IPS-15b (cell line): ENCODE measurements at regions not wholly inside any gene's neighbourhood (a gene's known extent, or its start where the extent isn't known, plus 50 kb on each side); places are given as distances from the start of the nearest gene placed in this dataset.

Experiments used
- H3K27me3 ChIP-seq: one replicate; pipeline ENCODE4 v1.6.1; 2013; ENCODE audit warnings: low read length; ENCODE audit not compliant: control insufficient read depth, insufficient read depth
- H3K36me3 ChIP-seq: one replicate; pipeline ENCODE4 v1.6.1; 2013; ENCODE audit warnings: low read length; ENCODE audit not compliant: control insufficient read depth, insufficient read depth
- H3K4me1 ChIP-seq: one replicate; pipeline ENCODE4 v1.6.1; 2013; ENCODE audit warnings: mild to moderate bottlenecking, low read length; ENCODE audit not compliant: control insufficient read depth, insufficient read depth
- H3K4me3 ChIP-seq: one replicate; pipeline ENCODE4 v1.5.1; 2013; ENCODE audit warnings: low read depth, low read length
- H3K9ac ChIP-seq: one replicate; pipeline ENCODE4 v1.6.1; 2013; ENCODE audit warnings: low read depth, mild to moderate bottlenecking, low read length
- H3K9me3 ChIP-seq: one replicate; pipeline ENCODE4 v1.6.1; 2013; ENCODE audit warnings: mild to moderate bottlenecking, low read length; ENCODE audit not compliant: control insufficient read depth, insufficient read depth

DNA sequence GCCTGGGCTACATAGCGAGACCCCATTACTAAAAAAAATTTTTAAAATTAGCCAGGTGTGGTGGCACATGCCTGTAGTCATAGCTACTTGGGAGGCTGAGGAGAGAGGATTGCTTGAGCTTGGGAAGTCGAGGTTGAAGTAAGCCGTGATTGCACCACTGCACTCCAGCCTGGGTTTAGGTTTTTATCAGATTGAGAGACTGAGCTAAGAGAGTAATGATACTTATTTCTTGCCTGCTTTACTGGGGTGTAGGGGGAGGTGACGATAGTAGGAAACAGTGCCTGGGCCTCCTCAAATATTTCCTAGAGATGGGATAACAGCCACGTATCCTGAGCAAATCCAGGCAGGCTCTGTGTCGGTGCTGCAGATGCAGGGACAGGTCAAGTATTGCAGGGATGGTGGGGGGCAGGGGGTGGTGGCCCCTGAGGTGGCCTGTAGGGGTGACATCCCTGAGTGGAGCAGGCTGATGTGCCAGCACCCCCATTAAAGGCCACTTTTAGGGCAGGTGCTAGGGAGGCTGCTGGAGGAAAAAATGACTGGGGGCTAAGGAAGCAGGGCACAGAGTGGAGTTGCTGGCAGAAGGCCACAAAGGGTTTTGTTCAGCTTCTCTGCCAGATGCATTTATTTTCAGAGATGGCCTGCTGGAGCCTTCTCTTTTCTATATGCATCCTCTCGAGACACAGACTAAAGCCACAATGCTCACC lies 130.5 kb downstream of the RHOU start:
- Histone ChIP-seq H3K4me3 (no peak overlapping the region), H3K9ac (no peak overlapping the region), H3K36me3 (no peaks in the 10 kb centered on the region), H3K27me3 (no peaks in the 10 kb centered on the region), H3K9me3 (no peaks in the 10 kb centered on the region), H3K4me1 (no peaks in the 10 kb centered on the region)

DNA sequence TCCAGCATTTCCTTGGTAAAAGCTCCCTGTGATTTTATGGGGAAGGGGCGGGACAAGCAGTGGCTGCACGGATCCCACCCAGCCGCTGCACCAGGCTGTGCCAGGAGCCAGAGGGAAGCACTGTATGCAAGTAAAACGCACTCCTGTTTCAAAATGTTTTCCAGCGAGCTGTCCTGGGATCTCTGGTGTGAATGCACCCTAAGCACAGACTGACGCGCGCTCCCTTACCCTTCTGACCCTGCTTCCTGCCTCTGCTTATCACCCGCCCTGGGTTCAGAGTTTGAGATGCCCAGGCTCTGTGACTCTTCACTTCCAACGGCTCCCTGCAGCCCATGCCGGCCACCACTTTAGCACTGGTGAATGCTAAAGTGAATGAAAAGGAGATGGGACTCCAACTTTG lies 131.2 kb downstream of the RHOU start:
- Histone ChIP-seq H3K4me1 (no peaks in the 10 kb centered on the region), H3K9ac (no peak overlapping the region), H3K4me3 (no peak overlapping the region), H3K27me3 (no peaks in the 10 kb centered on the region), H3K36me3 (no peaks in the 10 kb centered on the region), H3K9me3 (no peaks in the 10 kb centered on the region)

GRCh38 chr1:228867108-228867950 lies 132.1 kb downstream of the RHOU start:
- Histone ChIP-seq H3K27me3 (no peaks in the 10 kb centered on the region), H3K9me3 (no peaks in the 10 kb centered on the region), H3K36me3 (no peaks in the 10 kb centered on the region), H3K9ac (no peak overlapping the region), H3K4me3 (no peak overlapping the region), H3K4me1 (no peaks in the 10 kb centered on the region)

DNA sequence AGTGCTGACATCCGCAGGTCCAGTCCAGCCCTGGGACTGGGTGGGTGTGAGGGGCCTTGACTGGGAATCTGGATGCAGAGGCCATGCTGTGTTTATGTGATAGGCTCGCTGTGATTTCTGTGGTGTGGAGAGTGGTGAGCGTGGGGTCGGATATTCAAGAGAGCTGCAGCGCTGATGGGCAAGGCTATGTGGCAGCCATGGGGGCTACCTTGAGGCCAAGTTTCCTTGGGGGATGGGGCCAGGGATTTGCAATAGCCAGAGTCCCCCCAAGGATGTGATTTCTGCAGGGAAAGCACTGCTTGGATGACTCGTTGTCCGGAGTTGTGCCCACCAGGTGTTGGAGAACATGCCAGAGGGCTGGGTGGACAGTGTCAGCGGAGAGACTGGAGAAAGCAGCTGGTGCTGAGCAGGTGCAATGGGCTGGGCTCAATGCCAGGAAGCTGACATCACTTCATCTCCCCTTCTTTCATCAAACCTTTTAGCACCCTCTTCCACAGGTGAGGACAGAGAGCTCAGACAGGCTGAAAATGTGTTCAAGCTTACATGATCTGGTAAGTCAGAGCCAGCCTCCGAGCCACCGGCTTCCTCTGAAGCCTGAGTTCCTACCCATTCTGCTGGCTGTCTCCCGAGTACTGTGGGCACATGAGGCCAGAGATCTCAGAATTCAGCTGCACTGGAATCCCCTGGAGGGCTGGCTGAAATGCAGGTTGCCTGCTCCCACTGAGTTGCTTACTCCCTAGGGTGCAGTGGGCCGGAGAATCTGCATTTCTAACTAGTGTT lies 132.9 kb downstream of the RHOU start:
- H3K27me3 ChIP-seq, result no peaks in the 10 kb centered on the region
- H3K36me3 ChIP-seq, result no peaks in the 10 kb centered on the region
- H3K9me3 ChIP-seq, result no peaks in the 10 kb centered on the region
- H3K9ac ChIP-seq, result no peak overlapping the region
- no peaks in the 10 kb centered on the region for H3K4me1 ChIP-seq
- H3K4me3 ChIP-seq, result no peak overlapping the region

- no peak overlapping the region for H3K9ac ChIP-seq
- H3K9me3 ChIP-seq, result no peaks in the 10 kb centered on the region
- no peaks in the 10 kb centered on the region for H3K27me3 ChIP-seq
- no peaks in the 10 kb centered on the region for H3K4me1 ChIP-seq
- H3K36me3 ChIP-seq, result no peaks in the 10 kb centered on the region
- no peak overlapping the region for H3K4me3 ChIP-seq
Observed at GRCh38 chr1:228868731-228869024, 133.4 kb downstream of the RHOU start.

DNA sequence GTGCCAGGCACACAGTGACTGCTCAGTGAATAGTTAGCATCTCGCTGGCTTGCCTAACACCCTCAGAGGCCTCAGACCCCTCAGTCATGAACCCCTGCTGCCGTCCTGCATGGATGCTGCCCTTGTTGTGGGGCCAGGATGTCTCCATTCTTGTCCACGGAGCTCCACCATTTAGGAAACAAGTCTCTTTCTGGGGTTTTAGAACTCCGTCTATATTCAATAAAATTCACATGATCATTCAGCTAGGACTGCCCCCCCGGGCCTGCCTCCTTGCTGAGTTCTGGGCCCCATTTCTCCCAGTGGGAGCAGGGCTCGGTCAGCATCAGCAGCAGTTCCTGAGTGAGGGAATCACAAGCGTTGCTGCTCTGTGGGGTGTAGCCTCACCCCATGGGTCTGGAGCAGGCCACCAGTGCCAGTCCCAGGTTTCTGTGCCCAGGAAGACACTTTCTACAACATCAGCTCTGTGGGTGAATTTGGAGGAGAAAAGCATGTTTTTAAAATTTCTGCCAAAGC lies 134.1 kb downstream of the RHOU start:
- no peaks in the 10 kb centered on the region for H3K27me3 ChIP-seq
- H3K36me3 ChIP-seq, result no peaks in the 10 kb centered on the region
- H3K4me3 ChIP-seq, result no peak overlapping the region
- H3K9me3 ChIP-seq, result no peaks in the 10 kb centered on the region
- no peak overlapping the region for H3K9ac ChIP-seq
- no peaks in the 10 kb centered on the region for H3K4me1 ChIP-seq

DNA sequence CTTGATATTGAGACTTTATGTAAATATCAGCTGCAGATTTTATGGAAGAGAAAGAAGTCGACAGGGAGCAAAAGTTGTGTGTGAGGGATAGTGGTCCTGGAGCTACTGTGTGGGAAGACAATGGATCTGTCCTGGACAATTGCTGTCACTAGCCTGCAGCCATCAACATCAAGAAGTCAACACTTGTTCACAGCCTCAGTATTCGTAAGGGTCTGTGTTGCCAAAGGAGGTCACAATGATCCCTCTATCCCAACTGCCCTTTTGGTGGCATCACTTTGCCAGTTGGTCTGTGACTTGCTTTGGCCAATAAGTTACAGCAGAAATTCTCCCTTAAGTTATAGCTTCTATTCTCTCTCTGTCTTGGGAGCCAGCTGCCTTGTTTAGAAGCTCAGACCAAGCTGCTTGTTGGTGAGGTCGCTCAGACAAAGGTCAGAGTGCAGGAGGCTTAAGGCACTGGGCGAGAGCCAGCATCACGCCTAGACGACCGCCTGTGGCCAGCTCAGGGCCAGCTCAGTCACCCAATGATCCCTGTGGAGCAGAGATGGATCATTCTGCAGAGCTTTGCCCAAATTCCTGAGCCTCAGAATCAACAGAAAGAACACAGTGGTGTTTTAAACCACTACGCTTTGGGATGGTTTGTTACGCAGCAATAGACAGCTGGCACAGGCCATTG lies 134.9 kb downstream of the RHOU start:
- Histone ChIP-seq H3K4me3 (no peak overlapping the region), H3K9me3 (no peaks in the 10 kb centered on the region), H3K4me1 (no peaks in the 10 kb centered on the region), H3K9ac (no peak overlapping the region), H3K27me3 (no peaks in the 10 kb centered on the region), H3K36me3 (no peaks in the 10 kb centered on the region)

GRCh38 chr1:228871314-228872061 lies 136.2 kb downstream of the RHOU start:
- H3K27me3 ChIP-seq, result no peaks in the 10 kb centered on the region
- no peaks in the 10 kb centered on the region for H3K9me3 ChIP-seq
- no peaks in the 10 kb centered on the region for H3K4me1 ChIP-seq
- no peak overlapping the region for H3K4me3 ChIP-seq
- no peak overlapping the region for H3K9ac ChIP-seq
- H3K36me3 ChIP-seq, result no peaks in the 10 kb centered on the region

- Histone ChIP-seq H3K36me3 (no peaks in the 10 kb centered on the region), H3K27me3 (no peaks in the 10 kb centered on the region), H3K9ac (no peak overlapping the region), H3K4me1 (no peaks in the 10 kb centered on the region), H3K9me3 (no peaks in the 10 kb centered on the region), H3K4me3 (no peak overlapping the region)
Observed at GRCh38 chr1:228872080-228872479, 136.8 kb downstream of the RHOU start.

GRCh38 chr1:228873709-228874108 lies 138.4 kb downstream of the RHOU start:
- Histone ChIP-seq H3K9me3 (no peaks in the 10 kb centered on the region), H3K4me1 (no peaks in the 10 kb centered on the region), H3K27me3 (no peaks in the 10 kb centered on the region), H3K36me3 (no peaks in the 10 kb centered on the region), H3K4me3 (no peak overlapping the region), H3K9ac (no peak overlapping the region)

GRCh38 chr1:228875741-228876140 lies 140.5 kb downstream of the RHOU start:
- no peaks in the 10 kb centered on the region for H3K36me3 ChIP-seq
- H3K27me3 ChIP-seq, result no peaks in the 10 kb centered on the region
- H3K9ac ChIP-seq, result no peak overlapping the region
- no peaks in the 10 kb centered on the region for H3K9me3 ChIP-seq
- no peaks in the 10 kb centered on the region for H3K4me1 ChIP-seq
- no peak overlapping the region for H3K4me3 ChIP-seq
